Chondrocyte (in vitro differentiated cells): ENCODE measurements at regions not wholly inside any gene's neighbourhood (a gene's known extent, or its start where the extent isn't known, plus 50 kb on each side); places are given as distances from the start of the nearest gene placed in this dataset.
A peak's percentile ranks its signal among the peaks of the same experiment; 100 is the strongest.

Source experiments
- DNase-seq: peaks from one replicate; pipeline ENCODE4 v3.0.0; 2021; ENCODE audit warnings: mixed read lengths, low spot score
- H3K27ac Mint-ChIP-seq: one replicate; pipeline ENCODE4 v1.8.0; 2021; ENCODE audit warnings: mild to moderate bottlenecking, moderate library complexity, mixed read lengths; ENCODE audit not compliant: unreplicated experiment
- H3K27me3 Mint-ChIP-seq: 2 replicates; pipeline ENCODE4 v1.8.0; 2021; ENCODE audit warnings: low read depth, mixed read lengths
- H3K36me3 Mint-ChIP-seq: 2 replicates; pipeline ENCODE4 v1.8.0; 2021; ENCODE audit warnings: low read depth, mixed read lengths
- H3K4me1 Mint-ChIP-seq: 2 replicates; pipeline ENCODE4 v1.8.0; 2021; ENCODE audit warnings: low read depth, mild to moderate bottlenecking, mixed read lengths
- H3K4me3 Mint-ChIP-seq: one replicate; pipeline ENCODE4 v1.8.0; 2021; ENCODE audit warnings: mild to moderate bottlenecking, moderate library complexity, mixed read lengths; ENCODE audit not compliant: unreplicated experiment
- H3K9me3 Mint-ChIP-seq: 2 replicates; pipeline ENCODE4 v1.8.0; 2021; ENCODE audit warnings: low read depth, mixed read lengths
- CTCF ChIP-seq: fragments of 200-600 bp; sonication (generic); IDR thresholded peaks from 2 replicates; pipeline ENCODE4 v1.5.0; 2021; ENCODE audit warnings: antibody characterized with exemption, mild to moderate bottlenecking, moderate library complexity

- no peak overlapping the region for H3K4me3 Mint-ChIP-seq
- no peak overlapping the region for H3K27ac Mint-ChIP-seq
- no peaks in the 10 kb centered on the region for H3K36me3 Mint-ChIP-seq
- TF ChIP-seq CTCF, result no peak
- H3K27me3 Mint-ChIP-seq, result no peaks in the 10 kb centered on the region
- DNase-seq, result peak; percentile 79
- no peaks in the 10 kb centered on the region for H3K9me3 Mint-ChIP-seq
- H3K4me1 Mint-ChIP-seq, result peaks cover 3% of the 10 kb centered on the region
Measured at GRCh38 chr11:76288166-76288980, 82.1 kb upstream of the WNT11 start.

GRCh38 chr11:76287227-76287626 lies 80.9 kb upstream of the WNT11 start:
- no peaks in the 10 kb centered on the region for H3K27me3 Mint-ChIP-seq
- peak; percentile 73 for DNase-seq
- TF ChIP-seq CTCF, result no peak
- no peaks in the 10 kb centered on the region for H3K9me3 Mint-ChIP-seq
- H3K4me3 Mint-ChIP-seq, result no peak overlapping the region
- H3K36me3 Mint-ChIP-seq, result no peaks in the 10 kb centered on the region
- H3K4me1 Mint-ChIP-seq, result peaks cover 3% of the 10 kb centered on the region
- no peak overlapping the region for H3K27ac Mint-ChIP-seq

GRCh38 chr11:76285397-76286104 lies 79.2 kb upstream of the WNT11 start:
- H3K27ac Mint-ChIP-seq, result no peak overlapping the region

GRCh38 chr11:76284161-76284560 lies 77.9 kb upstream of the WNT11 start:
- Mint-ChIP-seq H3K4me1 (peaks cover 3% of the 10 kb centered on the region), H3K27me3 (no peaks in the 10 kb centered on the region), H3K27ac (no peak overlapping the region), H3K36me3 (no peaks in the 10 kb centered on the region), H3K4me3 (no peak overlapping the region), H3K9me3 (no peaks in the 10 kb centered on the region)
- no peak for TF ChIP-seq CTCF
- DNase-seq, result no peak

More at GRCh38 chr11:76285397-76286104, 79.2 kb upstream of the WNT11 start:
- Mint-ChIP-seq H3K4me1 (peaks cover 3% of the 10 kb centered on the region), H3K4me3 (no peak overlapping the region), H3K9me3 (no peaks in the 10 kb centered on the region), H3K36me3 (no peaks in the 10 kb centered on the region), H3K27me3 (no peaks in the 10 kb centered on the region)
- DNase-seq, result no peak
- no peak for TF ChIP-seq CTCF

- Mint-ChIP-seq H3K27me3 (no peaks in the 10 kb centered on the region), H3K27ac (no peak overlapping the region), H3K9me3 (no peaks in the 10 kb centered on the region), H3K4me3 (no peak overlapping the region), H3K4me1 (no peaks in the 10 kb centered on the region), H3K36me3 (no peaks in the 10 kb centered on the region)
- DNase-seq, result no peak
- TF ChIP-seq CTCF, result no peak
Measured at GRCh38 chr11:76282811-76283595, 76.7 kb upstream of the WNT11 start.
